OCI-LY1 (cell line): ENCODE measurements at regions not wholly inside any gene's neighbourhood (a gene's known extent, or its start where the extent isn't known, plus 50 kb on each side); places are given as distances from the start of the nearest gene placed in this dataset.
A peak's percentile ranks its signal among the peaks of the same experiment; 100 is the strongest.

Source experiments
- H2AFZ ChIP-seq: fragments of 200-600 bp; sonication (generic), shearing (Covaris generic); 2 replicates; pipeline ENCODE4 v1.6.0; 2014; ENCODE audit warnings: antibody characterized with exemption, mild to moderate bottlenecking, low read length
- H3F3A ChIP-seq: fragments of 200-600 bp; sonication (generic), shearing (Covaris generic); 2 replicates; pipeline ENCODE4 v1.6.0; 2014; ENCODE audit warnings: mild to moderate bottlenecking, antibody characterized with exemption, low read length, moderate library complexity; ENCODE audit not compliant: insufficient read depth
- H3K27ac ChIP-seq: fragments of 200-600 bp; sonication (generic); 2 replicates; pipeline ENCODE4 v1.5.1; 2014; ENCODE audit warnings: low read length, mixed run types, mild to moderate bottlenecking, low read depth; ENCODE audit not compliant: poor library complexity, severe bottlenecking
- H3K27me3 ChIP-seq: fragments of 200-600 bp; sonication (generic); 2 replicates; pipeline ENCODE4 v1.6.0; 2014; ENCODE audit warnings: antibody characterized with exemption, mild to moderate bottlenecking, low read length, moderate library complexity; ENCODE audit not compliant: insufficient read depth
- H3K36me3 ChIP-seq: fragments of 200-600 bp; sonication (generic); 2 replicates; pipeline ENCODE4 v1.6.1; 2014; ENCODE audit warnings: mild to moderate bottlenecking, antibody characterized with exemption, low read length, moderate library complexity, mixed read lengths; ENCODE audit not compliant: insufficient read depth
- H3K4me1 ChIP-seq: fragments of 200-600 bp; sonication (generic); 2 replicates; pipeline ENCODE4 v1.5.1; 2014; ENCODE audit warnings: mild to moderate bottlenecking, low read length, moderate library complexity; ENCODE audit not compliant: insufficient read depth, severe bottlenecking
- H3K4me2 ChIP-seq: fragments of 200-600 bp; sonication (generic), shearing (Covaris generic); 2 replicates; pipeline ENCODE4 v1.6.1; 2014; ENCODE audit warnings: low read length
- H3K4me3 ChIP-seq: fragments of 200-600 bp; sonication (generic); 2 replicates; pipeline ENCODE4 v1.5.1; 2014; ENCODE audit warnings: low read length, low read depth, mild to moderate bottlenecking, mixed read lengths; ENCODE audit not compliant: poor library complexity, severe bottlenecking
- H3K79me2 ChIP-seq: fragments of 200-600 bp; shearing (Covaris generic); 2 replicates; pipeline ENCODE4 v1.6.1; 2016; ENCODE audit warnings: mixed run types, low read length, mixed read lengths; ENCODE audit not compliant: insufficient read depth
- H3K9ac ChIP-seq: fragments of 200-600 bp; sonication (generic), shearing (Covaris generic); 2 replicates; pipeline ENCODE4 v1.6.1; 2014; ENCODE audit warnings: mild to moderate bottlenecking, low read length, mixed read lengths
- H3K9me2 ChIP-seq: fragments of 200-600 bp; sonication (generic), shearing (Covaris generic); 2 replicates; pipeline ENCODE4 v1.6.1; 2014; ENCODE audit warnings: low read depth, mild to moderate bottlenecking, low read length, mixed read lengths
- H3K9me3 ChIP-seq: fragments of 200-600 bp; shearing (Covaris generic); 2 replicates; pipeline ENCODE4 v1.6.1; 2014; ENCODE audit warnings: low read length, mixed read lengths
- H4K20me1 ChIP-seq: fragments of 200-600 bp; sonication (generic), shearing (Covaris generic); 2 replicates; pipeline ENCODE4 v1.6.0; 2016; ENCODE audit warnings: mild to moderate bottlenecking, low read length; ENCODE audit not compliant: insufficient read depth
- EZH2 ChIP-seq: fragments of 200-600 bp; sonication (generic), shearing (Covaris generic); IDR thresholded peaks from 2 replicates; pipeline ENCODE4 v1.8.0; 2017; ENCODE audit warnings: borderline replicate concordance, mixed run types, mild to moderate bottlenecking, antibody characterized with exemption, low read length, moderate library complexity, mixed read lengths
- TF ChIP-seq, protein P1 (sequence below): fragments of 200-600 bp; sonication (generic), shearing (Covaris generic); IDR thresholded peaks from 2 replicates; pipeline ENCODE4 v1.5.1; 2017; ENCODE audit warnings: mild to moderate bottlenecking, antibody characterized with exemption, low read length, moderate library complexity, mixed read lengths

DNA sequence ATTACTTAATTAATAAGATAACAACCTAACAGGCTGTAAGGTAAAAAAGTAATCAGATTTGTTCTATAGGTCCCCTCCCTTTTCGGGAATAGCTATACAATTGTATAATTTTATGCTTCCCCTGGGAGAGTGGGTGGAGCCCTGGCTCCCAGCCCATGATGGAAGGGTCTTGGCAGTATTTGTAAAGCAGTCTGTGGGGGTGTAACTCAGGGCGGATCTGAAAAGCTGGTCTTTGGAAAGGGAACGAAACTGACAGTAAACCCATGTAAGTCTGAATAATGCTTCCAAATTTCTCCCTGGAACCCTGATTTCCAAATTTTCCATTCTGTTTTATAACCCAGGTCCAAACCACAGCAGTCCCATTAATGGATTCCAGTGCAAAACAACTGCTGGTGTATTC is 110.4 kb downstream of the DAD1 start:
- H3K36me3 ChIP-seq, result no peaks in the 10 kb centered on the region
- H3K27ac ChIP-seq, result peak overlapping the region; percentile 98
- H3K9me2 ChIP-seq, result no peaks in the 10 kb centered on the region
- no peaks in the 10 kb centered on the region for H4K20me1 ChIP-seq
- peaks cover 12% of the 10 kb centered on the region; the same call in 1 of the 2 replicates for H3F3A ChIP-seq
- H3K27me3 ChIP-seq, result no peaks in the 10 kb centered on the region
- H3K4me3 ChIP-seq, result peak overlapping the region; percentile 42
- H2AFZ ChIP-seq, result no peak overlapping the region
- H3K4me1 ChIP-seq, result peaks cover 100% of the 10 kb centered on the region
- H3K4me2 ChIP-seq, result peak overlapping the region; percentile 73
- no peaks in the 10 kb centered on the region for H3K79me2 ChIP-seq
- H3K9ac ChIP-seq, result peak overlapping the region; percentile 75
- TF ChIP-seq, protein P1, sequence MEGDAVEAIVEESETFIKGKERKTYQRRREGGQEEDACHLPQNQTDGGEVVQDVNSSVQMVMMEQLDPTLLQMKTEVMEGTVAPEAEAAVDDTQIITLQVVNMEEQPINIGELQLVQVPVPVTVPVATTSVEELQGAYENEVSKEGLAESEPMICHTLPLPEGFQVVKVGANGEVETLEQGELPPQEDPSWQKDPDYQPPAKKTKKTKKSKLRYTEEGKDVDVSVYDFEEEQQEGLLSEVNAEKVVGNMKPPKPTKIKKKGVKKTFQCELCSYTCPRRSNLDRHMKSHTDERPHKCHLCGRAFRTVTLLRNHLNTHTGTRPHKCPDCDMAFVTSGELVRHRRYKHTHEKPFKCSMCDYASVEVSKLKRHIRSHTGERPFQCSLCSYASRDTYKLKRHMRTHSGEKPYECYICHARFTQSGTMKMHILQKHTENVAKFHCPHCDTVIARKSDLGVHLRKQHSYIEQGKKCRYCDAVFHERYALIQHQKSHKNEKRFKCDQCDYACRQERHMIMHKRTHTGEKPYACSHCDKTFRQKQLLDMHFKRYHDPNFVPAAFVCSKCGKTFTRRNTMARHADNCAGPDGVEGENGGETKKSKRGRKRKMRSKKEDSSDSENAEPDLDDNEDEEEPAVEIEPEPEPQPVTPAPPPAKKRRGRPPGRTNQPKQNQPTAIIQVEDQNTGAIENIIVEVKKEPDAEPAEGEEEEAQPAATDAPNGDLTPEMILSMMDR, result no peak
- no peak for TF ChIP-seq EZH2
- H3K9me3 ChIP-seq, result no peaks in the 10 kb centered on the region

DNA sequence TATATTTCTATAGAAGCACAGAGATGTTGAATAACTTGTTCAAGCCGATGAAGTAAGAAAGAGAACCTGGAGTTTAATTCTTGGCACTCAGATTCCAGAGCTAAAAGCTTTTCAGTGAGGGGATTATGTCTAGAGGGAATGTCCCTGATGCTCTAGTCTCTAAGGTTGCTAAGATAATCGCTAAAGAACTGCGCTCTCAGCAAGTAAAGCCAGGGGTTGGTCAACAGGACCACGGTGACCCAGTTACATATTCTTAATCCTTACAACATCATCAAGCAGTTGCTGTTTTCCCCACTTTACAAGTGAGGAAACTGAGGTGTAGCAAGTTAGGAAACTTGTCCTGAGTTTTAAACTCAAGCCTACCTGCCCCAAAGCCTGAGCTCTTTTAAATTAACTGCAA is 110.8 kb downstream of the DAD1 start:
- H3K27me3 ChIP-seq, result no peaks in the 10 kb centered on the region
- peak overlapping the region; percentile 42 for H3K4me3 ChIP-seq
- peak overlapping the region; percentile 98 for H3K27ac ChIP-seq
- peak overlapping the region; percentile 75 for H3K9ac ChIP-seq
- peak overlapping the region; percentile 73 for H3K4me2 ChIP-seq
- H3F3A ChIP-seq, result peaks cover 12% of the 10 kb centered on the region; the same call in 1 of the 2 replicates
- no peaks in the 10 kb centered on the region for H3K9me3 ChIP-seq
- H3K79me2 ChIP-seq, result no peaks in the 10 kb centered on the region
- H3K9me2 ChIP-seq, result no peaks in the 10 kb centered on the region
- no peaks in the 10 kb centered on the region for H4K20me1 ChIP-seq
- no peaks in the 10 kb centered on the region for H3K36me3 ChIP-seq
- no peak for TF ChIP-seq EZH2
- TF ChIP-seq, protein P1, result no peak
- peaks cover 100% of the 10 kb centered on the region for H3K4me1 ChIP-seq
- H2AFZ ChIP-seq, result no peak overlapping the region

DNA sequence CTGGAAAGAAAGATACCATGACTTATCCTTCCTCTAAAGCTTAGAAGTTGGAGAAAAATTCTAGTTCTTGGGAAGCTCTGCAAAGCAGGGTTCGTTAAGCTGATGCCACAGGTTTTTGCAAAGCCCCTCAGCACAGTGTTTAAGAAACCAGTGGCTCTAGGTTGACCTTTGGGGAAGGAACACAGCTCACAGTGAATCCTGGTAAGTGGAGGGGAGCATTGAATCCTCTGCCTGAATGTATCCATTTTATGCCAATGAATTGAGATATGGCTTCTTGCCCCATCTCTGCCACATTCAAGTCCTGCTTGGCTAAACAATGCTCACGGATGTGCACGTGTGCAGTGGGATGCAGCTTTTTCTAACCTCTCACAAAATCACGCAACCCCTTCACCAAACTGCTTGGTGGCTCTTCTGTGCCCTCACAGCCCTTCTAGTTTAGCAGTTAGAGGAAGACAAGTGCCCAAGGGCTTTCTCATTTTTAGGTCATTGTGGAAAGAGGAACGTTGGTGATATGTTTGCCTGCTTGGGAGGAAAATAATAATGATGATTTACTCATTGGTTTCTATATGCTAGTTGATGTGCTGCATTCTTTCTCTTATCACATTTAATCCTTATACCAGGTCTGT is 111.3 kb downstream of the DAD1 start:
- Histone ChIP-seq H3K4me2 (peak overlapping the region; percentile 50), H3K79me2 (no peaks in the 10 kb centered on the region), H3K27ac (peak overlapping the region; percentile 98), H3K9me3 (no peaks in the 10 kb centered on the region), H3K9ac (peak overlapping the region; percentile 75), H4K20me1 (no peaks in the 10 kb centered on the region), H3F3A (peaks cover 9% of the 10 kb centered on the region; the same call in 1 of the 2 replicates), H3K4me3 (peak overlapping the region; percentile 7), H3K27me3 (no peaks in the 10 kb centered on the region), H3K4me1 (peaks cover 100% of the 10 kb centered on the region), H3K9me2 (no peaks in the 10 kb centered on the region), H2AFZ (no peak overlapping the region), H3K36me3 (no peaks in the 10 kb centered on the region)
- TF ChIP-seq, protein P1, result no peak
- no peak for TF ChIP-seq EZH2
